HG03565 (cell line): ENCODE measurements at regions not wholly inside any gene's neighbourhood (a gene's known extent, or its start where the extent isn't known, plus 50 kb on each side); places are given as distances from the start of the nearest gene placed in this dataset.

Experiments
- ATAC-seq: cut with Tn5 transposase; IDR thresholded peaks from one replicate; pipeline ENCODE4 v1.9.1; 2021; ENCODE audit warnings: mild to moderate bottlenecking, moderate library complexity; ENCODE audit not compliant: unreplicated experiment

DNA sequence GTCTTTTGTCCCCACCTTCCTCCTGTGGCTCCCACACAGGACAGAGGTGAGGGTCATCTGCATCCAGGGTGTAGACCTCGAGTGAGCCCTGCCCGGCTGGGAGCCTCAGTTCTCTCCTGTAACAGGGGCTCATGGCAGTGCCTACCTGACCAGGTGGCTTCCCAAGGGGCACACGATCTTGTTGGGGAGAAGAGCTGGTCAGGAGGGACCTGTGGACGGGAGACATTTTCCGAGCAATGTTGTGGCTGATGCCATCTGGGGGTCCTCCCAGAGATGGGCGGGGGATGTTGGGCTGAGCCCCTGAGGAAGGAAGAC, 51.9 kb downstream of the CEBPB start:
- ATAC-seq: no peak

- no peak for ATAC-seq
Measured at GRCh38 chr20:50242863-50243609, 52.4 kb downstream of the CEBPB start.

DNA sequence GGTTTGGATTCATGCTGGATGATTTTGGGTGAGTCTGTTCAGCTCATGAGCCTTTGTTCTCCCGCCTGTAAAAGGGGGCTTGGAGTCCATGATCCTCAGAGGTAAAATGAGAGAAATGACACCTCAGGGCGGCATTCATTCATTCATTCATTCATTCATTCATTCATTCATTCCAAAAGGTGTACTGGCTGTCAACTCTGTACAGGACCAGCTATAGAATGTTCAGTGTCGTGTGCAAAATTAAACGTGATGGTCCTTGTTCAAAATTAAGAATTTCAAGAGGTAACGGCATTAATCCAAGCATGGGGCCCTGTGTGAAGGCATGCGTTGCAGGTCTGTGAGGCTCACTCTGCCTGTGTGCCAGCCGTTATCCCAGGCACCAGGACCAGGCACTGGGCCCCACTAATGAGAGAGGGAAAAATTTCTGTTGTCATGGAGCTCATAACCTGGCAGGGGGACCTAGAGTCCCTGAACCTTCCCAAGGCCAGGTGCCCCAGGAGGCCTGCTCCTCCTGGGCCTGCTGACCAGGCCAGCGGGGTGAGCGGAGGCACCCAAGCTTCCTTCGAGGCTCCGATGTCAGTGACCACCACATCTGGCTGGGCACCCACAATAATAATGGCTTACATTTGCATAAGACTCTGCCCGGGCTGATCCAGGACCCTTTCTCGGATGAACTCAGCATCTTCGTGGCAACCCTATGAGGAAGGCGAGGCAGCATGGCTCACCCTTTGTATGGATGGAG, 53.2 kb downstream of the CEBPB start:
- ATAC-seq: no peak

- no peak for ATAC-seq
Measured at GRCh38 chr20:50244352-50245149, 53.9 kb downstream of the CEBPB start.

GRCh38 chr20:50245498-50246366, 55.1 kb downstream of the CEBPB start:
- ATAC-seq: no peak

DNA sequence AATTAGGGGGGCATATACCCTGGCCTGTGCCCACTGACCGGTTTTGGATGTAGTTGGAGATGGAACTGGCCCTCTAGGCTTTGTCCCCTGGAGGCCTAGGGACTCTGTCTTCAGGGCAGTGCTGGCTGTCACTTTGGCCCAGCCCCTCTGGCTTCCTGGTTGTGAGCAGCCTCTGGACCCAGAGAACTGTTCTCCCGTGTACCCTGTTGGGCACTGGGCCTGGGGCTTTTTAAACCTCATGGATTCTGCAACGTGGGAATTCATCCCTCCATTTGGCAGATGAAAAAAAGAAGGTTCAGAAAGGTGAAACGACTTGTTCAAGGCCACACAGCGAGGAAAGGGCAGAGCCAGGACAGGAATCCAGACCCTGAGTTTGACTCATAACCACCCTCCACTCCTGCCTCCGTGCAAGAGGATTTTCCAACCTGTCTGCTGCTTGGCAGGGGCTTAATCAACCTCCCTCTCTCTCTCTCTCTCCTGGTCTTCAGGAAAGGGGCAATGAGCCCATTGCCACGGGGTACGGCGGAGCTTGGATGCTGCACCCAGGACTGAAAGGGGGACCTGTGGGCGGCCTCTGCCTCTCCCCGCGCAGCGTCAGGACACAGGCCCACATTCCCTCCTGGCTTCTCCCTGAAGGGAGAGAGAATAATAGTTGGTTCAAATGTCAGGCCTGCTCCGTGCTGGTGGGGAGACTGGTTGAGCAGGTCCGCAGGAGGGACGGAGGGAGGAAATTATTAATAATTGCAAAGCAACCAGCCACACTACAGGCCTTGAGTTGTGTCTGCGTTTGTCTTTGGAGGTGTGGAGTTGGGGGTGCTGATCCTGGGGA, 56.0 kb downstream of the CEBPB start:
- ATAC-seq: no peak

GRCh38 chr20:50247196-50248094, 56.8 kb downstream of the CEBPB start:
- ATAC-seq: no peak

GRCh38 chr20:50248104-50248641, 57.5 kb downstream of the CEBPB start:
- ATAC-seq: no peak

DNA sequence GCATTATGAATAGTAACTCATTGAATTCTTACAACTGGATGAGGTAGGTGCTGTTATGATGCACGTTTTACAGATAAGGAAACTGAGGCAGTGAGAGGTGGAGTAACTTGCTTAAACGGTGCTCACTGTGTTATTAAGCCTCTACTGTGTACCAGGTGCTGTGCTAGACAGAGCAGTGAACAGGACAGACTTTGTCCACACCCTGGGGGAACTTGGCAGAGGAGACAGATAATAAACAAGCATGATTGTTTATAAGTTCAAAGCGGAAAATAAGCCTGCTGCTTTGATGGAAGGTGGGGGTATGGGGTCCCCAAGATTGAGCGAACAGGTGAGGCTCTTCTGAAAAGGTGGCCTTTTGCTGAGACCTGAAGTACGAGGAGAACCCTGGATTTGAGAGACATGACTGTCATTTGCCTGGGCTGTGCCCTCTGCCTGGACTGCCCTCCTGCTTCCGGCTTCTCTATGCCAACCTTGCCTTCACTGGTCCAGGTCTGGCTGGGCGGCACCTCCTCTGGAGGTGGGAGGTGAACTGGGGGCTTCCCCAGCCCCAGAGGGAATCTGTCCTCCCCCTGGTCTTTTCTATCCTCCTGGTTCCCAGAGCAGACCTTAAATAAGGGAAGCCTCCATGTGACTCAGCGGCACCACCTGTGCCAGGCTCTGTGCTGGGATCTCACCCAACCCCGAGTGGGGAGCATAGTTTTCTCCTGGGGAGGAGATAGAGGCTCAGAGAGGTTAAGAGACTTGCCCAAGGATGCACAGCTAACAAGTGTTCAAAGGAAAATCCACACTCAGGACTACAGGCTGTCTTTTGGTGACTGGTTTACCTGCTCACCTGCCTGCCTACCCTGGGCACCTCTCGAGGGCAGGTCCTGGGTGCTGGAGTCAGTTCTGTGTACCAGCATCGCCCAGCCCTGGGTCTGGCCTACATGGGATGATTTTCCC, 59.1 kb downstream of the CEBPB start:
- ATAC-seq: no peak

DNA sequence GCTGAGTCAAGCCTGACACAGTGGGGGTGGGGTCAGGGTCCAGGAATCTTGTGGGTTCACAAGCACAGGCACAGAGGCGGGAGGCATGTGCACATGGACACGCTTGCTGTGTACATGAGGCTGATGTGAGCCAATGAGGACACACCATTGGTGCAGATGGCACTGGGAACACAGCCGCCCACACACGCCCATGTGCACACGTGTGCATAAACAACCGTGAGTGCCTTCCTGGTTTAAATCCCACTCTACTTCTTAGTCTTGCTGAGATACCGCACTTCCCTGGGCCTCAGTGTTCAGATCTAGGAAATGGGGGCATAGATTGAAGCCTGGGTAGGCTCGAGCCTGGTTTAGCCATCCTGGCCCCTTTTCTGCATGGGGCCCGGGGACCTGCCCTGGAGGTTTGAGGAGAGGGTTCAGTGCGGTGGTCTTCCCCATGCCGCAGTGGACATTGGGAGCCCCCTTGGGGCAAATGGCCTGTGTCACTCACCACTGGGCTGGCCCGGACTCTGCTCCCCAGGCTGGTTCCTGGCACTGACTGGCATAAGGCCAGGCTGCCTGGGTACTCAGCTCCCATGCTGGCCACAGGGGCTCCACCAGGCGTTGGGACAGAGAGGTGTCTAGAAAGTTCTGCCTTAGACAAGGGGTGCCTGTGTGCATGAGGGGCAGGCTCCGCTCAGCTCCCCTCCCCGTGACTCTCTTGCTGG, 60.2 kb downstream of the CEBPB start:
- no peak for ATAC-seq

DNA sequence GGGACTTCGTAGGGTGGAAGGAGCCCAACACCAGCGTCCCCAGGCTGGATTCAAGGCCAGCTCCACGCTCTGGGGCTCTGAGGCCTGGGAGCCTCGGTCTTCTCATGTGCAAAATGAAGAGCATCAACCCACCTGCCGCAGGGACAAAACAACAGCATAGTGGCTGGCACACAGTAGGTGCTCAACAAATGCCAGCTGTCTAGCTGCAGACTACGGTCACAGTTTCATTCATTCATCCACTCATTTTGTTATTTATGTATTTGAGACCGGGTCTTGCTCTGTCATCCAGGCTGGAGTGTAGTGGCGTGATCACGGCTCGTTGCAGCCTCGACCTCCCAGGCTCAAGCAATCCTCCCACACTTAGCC, 60.7 kb downstream of the CEBPB start:
- no peak for ATAC-seq

- ATAC-seq: no peak
Measured at GRCh38 chr20:50251992-50252511, 61.4 kb downstream of the CEBPB start.

- ATAC-seq: no peak
Measured at GRCh38 chr20:50252701-50253100, 62.1 kb downstream of the CEBPB start.

DNA sequence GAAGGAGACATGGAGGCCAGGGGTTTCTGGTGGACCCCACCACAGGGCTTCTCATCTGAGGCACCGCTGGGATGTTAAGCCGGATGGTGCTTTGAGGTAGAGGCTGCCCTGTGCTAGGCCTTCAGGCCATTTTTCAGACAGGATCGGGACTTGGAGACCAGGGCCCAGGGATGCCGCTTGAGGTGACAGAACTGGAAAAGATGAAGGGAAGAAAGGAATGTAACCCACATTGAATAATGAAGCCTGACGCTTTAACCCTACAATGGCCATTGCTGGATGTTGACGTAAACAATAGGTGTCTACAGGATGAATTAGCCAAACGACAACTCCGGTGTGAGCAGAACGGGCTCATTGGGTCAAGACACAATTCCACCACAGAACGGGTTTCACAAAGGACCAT, 62.5 kb downstream of the CEBPB start:
- ATAC-seq: no peak

- no peak for ATAC-seq
Measured at GRCh38 chr20:50254466-50255079, 63.9 kb downstream of the CEBPB start.

- ATAC-seq: no peak
Measured at GRCh38 chr20:50256577-50256976, 65.9 kb downstream of the CEBPB start.
